Activated T-cell treated with anti-CD3 and anti-CD28 coated beads, Interleukin-2, amount 50 U/mL, for 72 hours (primary cell): ENCODE measurements at regions not wholly inside any gene's neighbourhood (a gene's known extent, or its start where the extent isn't known, plus 50 kb on each side); places are given as distances from the start of the nearest gene placed in this dataset.
"Not testable (repeated sequence)": the region's sequence is repeated elsewhere in the genome, so short reads cannot be mapped to it uniquely, and the experiment has no call there.

Experiments used
- ATAC-seq, 2 donors: fragments of 150-1000 bp; cut with Tn5 transposase; replicated peaks in 1 of 2; 2 replicates each; pipeline ENCODE4 v1.10.0; 2021; ENCODE audit warnings: moderate library complexity in 2 of 2, mild to moderate bottlenecking in 1 of 2
- DNase-seq, 2 donors: peaks; one replicate each; pipeline ENCODE4 v3.0.0; 2021 to 2022; ENCODE audit warnings: mixed read lengths in 1 of 2
- H3K27ac Mint-ChIP-seq: one replicate; pipeline ENCODE4 v1.8.0; 2022; ENCODE audit warnings: mild to moderate bottlenecking, moderate library complexity, mixed read lengths
- H3K27me3 Mint-ChIP-seq: one replicate; pipeline ENCODE4 v1.8.0; 2022; ENCODE audit warnings: low read depth, mixed read lengths
- H3K36me3 Mint-ChIP-seq, 2 donors: one replicate each; pipeline ENCODE4 v1.8.0; 2022; ENCODE audit warnings: mixed read lengths in 2 of 2, mild to moderate bottlenecking in 1 of 2; ENCODE audit not compliant: insufficient read depth in 2 of 2
- H3K4me1 Mint-ChIP-seq: one replicate; pipeline ENCODE4 v1.8.0; 2022; ENCODE audit warnings: low read depth, mixed read lengths
- H3K4me3 Mint-ChIP-seq, 2 donors: one replicate each; pipeline ENCODE4 v1.8.0; 2022; ENCODE audit warnings: mild to moderate bottlenecking in 2 of 2, mixed read lengths in 2 of 2, moderate library complexity in 2 of 2
- H3K9me3 Mint-ChIP-seq, 2 donors: one replicate each; pipeline ENCODE4 v1.8.0; 2022; ENCODE audit warnings: mixed read lengths in 2 of 2

DNA sequence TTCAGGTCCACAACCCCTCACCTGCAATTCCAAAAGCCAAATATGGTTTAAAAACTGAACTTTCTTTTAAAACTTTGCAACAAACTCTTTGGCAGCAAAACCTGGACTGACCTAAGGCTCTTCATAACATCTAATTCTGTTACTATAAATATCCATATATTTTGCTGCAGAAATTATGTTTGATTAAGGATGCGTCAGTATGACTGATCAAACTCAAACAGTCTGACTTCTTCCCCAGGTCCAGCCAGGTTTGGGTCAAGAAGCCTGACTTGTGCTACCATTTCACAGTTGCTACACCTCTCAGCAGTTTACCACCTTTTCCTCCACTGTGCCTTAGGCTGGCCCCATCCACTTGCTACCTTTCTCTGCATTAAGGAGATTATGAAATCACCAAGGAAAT, 127.0 kb upstream of the DUSP22 start:
- no peaks in the 10 kb centered on the region for H3K36me3 Mint-ChIP-seq
- ATAC-seq (no peak), DNase-seq (no peak)
- no peak overlapping the region for H3K4me3 Mint-ChIP-seq
- H3K27me3 Mint-ChIP-seq, result peaks cover 11% of the 10 kb centered on the region
- no peak overlapping the region for H3K27ac Mint-ChIP-seq
- peaks cover 2 to 3% of the 10 kb centered on the region in 2 donors for H3K9me3 Mint-ChIP-seq
- no peaks in the 10 kb centered on the region for H3K4me1 Mint-ChIP-seq

DNA sequence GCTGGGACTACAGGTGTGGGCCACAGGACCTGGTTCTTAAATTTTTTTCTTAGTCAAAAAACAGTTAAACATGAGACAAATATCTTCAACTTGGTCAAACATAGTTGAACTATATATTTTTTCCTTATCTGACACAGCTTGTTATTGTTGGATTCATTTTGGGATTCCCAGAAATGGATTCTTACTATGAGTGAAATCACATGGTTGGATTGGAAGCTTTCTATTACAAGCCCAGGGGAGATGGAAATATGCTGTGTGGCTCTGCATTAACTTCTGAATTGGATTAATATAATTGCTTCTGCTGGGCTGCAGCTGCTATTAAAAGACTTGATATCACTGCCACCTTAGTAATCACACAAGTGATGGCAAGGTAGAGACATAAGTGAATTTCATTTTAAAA, 126.4 kb upstream of the DUSP22 start:
- ATAC-seq (no peak), DNase-seq (no peak)
- Mint-ChIP-seq H3K9me3 (peaks cover 2 to 3% of the 10 kb centered on the region in 2 donors), H3K36me3 (no peaks in the 10 kb centered on the region), H3K27ac (no peak overlapping the region), H3K4me3 (no peak overlapping the region), H3K4me1 (no peaks in the 10 kb centered on the region), H3K27me3 (peaks cover 4% of the 10 kb centered on the region)

DNA sequence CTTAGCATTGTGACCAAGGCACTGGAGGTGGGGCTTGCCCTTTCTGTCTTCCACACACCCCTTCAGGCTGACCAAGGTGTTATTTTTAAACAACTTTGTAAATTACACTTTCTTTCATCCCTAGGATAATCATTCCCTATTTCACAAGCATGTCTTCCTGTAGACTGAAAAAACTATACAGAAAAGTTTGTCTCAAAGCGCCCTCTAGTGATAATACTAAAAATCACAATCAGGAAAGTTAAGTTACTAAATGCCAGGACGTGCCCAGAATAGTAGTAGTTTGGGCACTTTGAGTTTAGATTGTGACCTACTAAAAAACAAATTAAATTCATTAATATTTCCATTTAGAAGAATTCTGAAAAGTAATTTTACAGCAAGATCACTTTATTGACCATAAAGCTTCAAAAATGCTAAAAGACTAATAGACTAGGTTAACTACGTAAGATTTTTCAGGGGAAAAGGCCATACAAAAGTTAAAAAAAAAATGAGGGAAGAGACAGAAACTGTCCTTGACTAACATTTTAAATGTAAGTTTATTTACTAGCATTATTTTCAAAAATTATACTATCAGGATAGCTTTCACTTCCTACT, 123.3 kb upstream of the DUSP22 start:
- Mint-ChIP-seq H3K4me3 (no peak overlapping the region), H3K36me3 (peaks cover 6% of the 10 kb centered on the region in 2 donors), H3K27me3 (no peaks in the 10 kb centered on the region), H3K9me3 (peaks cover 5 to 9% of the 10 kb centered on the region in 2 donors), H3K4me1 (peaks cover 8% of the 10 kb centered on the region), H3K27ac (no peak overlapping the region)
- ATAC-seq, result no peak
- no peak for DNase-seq

DNA sequence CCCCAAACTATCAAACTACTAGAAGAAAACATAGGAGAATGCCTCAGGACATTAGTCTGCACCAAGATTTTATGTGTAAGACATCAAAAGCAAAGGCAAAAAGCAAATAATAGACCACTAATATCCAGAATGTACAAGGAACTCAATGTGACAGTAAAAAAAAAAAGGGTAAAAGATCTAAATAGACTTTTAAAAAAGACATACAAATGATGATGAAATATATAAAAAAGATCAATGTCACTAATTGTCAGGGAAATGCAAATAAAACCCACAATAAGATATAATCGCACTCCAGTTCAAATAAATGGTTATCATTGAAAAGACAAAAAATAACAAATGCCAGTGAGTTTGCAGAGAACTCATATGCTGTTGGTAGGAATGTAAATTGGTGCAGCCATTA, 118.3 kb upstream of the DUSP22 start:
- Mint-ChIP-seq H3K27ac (no peak overlapping the region), H3K4me3 (no peak overlapping the region), H3K36me3 (peaks cover 6 to 9% of the 10 kb centered on the region in 2 donors), H3K4me1 (peaks cover 8% of the 10 kb centered on the region), H3K9me3 (peaks cover 9 to 11% of the 10 kb centered on the region in 2 donors), H3K27me3 (peaks cover 10% of the 10 kb centered on the region)
- DNase-seq, result no peak
- ATAC-seq, result no peak

DNA sequence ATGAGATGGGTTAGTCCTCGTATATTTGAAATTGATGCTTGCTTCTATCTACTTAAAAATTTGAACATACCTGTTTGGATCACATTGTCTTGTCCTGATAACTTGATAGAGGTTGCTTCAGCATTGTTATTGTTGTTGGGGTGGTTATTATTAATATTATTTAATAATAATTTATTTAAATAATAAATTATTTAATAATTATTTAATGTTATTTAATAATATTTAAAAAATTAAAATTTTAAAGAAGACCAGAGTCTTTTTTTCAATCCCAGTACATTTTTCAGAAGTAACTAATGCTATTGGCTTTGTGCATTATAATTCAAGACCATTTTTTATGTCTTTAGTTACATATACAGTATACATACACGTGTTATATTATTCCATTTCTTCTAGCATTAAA, 116.6 kb upstream of the DUSP22 start:
- ATAC-seq (no peak), DNase-seq (no peak)
- Mint-ChIP-seq H3K36me3 (peaks cover 6 to 9% of the 10 kb centered on the region in 2 donors), H3K9me3 (peaks cover 9 to 11% of the 10 kb centered on the region in 2 donors), H3K4me3 (no peak overlapping the region), H3K4me1 (peaks cover 15% of the 10 kb centered on the region), H3K27me3 (peaks cover 10% of the 10 kb centered on the region), H3K27ac (no peak overlapping the region)

DNA sequence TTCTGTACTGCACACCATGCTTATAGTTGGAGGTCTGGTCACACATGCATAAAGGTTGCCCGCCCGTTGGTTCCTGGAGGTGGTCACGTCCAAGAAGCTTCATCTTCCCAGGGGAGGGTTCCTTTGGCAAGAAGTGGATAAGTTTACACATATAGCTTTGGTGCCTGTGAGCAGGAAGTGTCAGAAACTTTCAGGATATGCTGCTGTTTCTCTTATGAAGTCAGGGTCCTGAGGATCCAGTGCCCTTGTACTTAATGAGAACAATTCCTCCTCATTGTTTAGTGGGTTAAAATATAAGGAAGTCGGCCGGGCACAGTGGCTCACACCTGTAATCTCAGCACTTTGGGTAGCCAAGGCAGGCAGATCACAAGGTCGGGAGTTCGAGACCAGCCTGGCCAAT, 115.5 kb upstream of the DUSP22 start:
- Mint-ChIP-seq H3K4me3 (no peak overlapping the region), H3K4me1 (peaks cover 25% of the 10 kb centered on the region), H3K27me3 (peaks cover 10% of the 10 kb centered on the region), H3K27ac (no peak overlapping the region), H3K36me3 (peaks cover 3 to 6% of the 10 kb centered on the region in 2 donors), H3K9me3 (peaks cover 6 to 8% of the 10 kb centered on the region in 2 donors)
- ATAC-seq, result no peak
- no peak for DNase-seq

DNA sequence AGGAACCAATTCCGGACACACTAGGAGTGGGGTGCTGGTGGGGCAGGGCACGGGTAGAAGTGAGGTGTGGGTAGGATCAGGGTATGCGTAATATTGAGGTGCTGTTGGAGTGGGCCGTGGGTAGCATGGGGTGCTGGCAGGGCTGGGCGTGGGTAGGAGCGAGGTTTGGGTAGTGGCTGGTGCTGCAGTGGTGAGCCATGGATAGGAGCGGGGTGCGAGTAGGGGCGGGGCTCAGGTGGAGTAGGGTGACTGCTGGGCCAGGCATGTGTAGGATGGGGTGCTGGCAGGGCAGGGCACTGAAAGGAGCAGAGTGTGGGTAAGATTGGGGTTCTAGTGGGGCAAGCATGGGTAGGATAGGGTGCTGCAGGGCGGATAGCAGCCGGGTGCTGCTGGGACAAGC, 114.2 kb upstream of the DUSP22 start:
- H3K4me1 Mint-ChIP-seq, result peaks cover 25% of the 10 kb centered on the region
- H3K4me3 Mint-ChIP-seq, result no peak overlapping the region
- ATAC-seq, result no peak
- DNase-seq, result no peak
- H3K27me3 Mint-ChIP-seq, result peaks cover 10% of the 10 kb centered on the region
- no peak overlapping the region for H3K27ac Mint-ChIP-seq
- peaks cover 0 to 3% of the 10 kb centered on the region in 2 donors for H3K36me3 Mint-ChIP-seq
- H3K9me3 Mint-ChIP-seq, result peaks cover 2 to 6% of the 10 kb centered on the region in 2 donors

DNA sequence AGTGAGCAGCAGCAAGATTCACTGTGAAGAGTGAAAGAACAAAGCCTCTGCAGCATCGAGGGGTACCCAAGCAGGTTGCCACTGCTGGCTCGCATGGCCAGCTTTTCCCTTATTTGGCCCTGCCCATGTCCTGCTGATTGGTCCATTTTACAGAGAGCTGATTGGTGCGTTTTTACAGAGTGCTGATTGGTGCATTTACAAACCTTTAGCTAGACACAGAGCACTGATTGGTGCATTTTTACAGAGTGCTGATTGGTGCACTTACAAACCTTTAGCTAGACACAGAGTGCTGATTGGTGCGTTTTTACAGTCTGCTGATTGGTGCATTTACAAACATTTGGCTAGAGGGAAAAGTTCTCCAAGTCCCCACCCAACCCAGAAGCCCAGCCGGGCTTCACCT, 113.4 kb upstream of the DUSP22 start:
- H3K9me3 Mint-ChIP-seq, H3K27ac Mint-ChIP-seq, DNase-seq, H3K4me3 Mint-ChIP-seq, ATAC-seq, H3K36me3 Mint-ChIP-seq: not testable (repeated sequence)
- Mint-ChIP-seq H3K4me1 (peaks cover 27% of the 10 kb centered on the region), H3K27me3 (peaks cover 10% of the 10 kb centered on the region)

DNA sequence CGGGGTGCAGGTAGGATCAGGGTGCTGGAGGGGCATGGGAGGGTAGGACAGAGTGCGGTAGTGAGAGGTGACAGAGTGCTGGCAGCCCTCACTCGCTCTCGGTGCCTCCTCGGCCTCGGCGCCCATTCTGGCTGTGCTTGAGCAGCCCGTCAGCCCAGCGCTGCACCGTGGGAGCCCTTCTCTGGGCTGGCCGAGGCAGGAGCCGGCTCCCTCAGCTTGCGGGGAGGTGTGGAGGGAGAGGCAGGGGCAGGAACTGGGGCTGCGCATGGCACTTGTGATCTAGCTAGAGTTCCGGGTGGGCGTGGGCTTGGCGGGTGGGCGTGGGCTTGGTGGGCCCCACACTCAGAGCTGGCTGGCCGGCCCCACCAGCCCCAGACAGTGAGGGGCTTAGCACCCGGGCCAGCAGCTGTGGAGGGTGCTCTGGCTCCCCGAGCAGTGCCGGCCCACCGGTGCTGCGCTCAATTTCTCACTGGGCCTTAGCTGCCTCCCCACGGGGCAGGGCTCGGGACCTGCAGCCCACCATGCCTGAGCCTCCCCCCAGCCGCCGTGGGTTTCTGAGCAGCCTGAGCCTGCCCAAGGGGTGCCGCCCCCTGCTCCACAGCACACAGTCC, 112.8 kb upstream of the DUSP22 start:
- Mint-ChIP-seq H3K36me3 (peaks cover 0 to 3% of the 10 kb centered on the region in 2 donors), H3K27ac (no peak overlapping the region), H3K4me3 (no peak overlapping the region), H3K27me3 (peaks cover 10% of the 10 kb centered on the region), H3K9me3 (peaks cover 0 to 6% of the 10 kb centered on the region in 2 donors), H3K4me1 (peaks cover 32% of the 10 kb centered on the region)
- DNase-seq (no peak), ATAC-seq (no peak)

DNA sequence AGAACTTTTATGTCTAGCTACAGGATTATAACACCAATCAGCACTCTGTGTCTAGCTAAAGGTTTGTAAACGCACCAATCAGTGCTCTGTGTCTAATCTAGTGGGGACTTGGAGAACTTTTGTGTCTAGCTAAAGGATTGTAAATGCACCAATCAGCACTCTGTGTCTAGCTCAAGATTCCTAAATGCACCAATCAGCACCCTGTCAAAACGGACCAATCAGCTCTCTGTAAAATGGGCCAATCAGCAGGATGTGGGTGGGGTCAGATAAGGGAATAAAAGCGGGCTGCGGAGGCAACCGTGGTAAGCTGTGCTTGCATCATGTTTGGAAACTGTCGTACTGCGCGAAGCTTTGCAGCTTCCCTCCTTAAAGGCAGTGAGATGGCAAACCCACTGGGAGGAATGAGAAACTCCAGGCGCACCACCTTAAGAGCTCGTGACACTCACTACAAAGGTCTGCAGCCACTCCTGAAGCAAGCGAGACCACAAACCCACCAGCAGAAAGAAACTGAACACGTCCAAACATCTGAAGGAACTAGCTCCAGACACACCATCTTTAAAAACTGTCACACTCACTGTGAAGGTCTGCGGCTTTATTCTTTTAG, 112.1 kb upstream of the DUSP22 start:
- not testable (repeated sequence) for H3K9me3 Mint-ChIP-seq, H3K27ac Mint-ChIP-seq, H3K36me3 Mint-ChIP-seq
- peak overlapping the region; percentile 23 to 83 for H3K4me3 Mint-ChIP-seq
- H3K27me3 Mint-ChIP-seq, result peaks cover 10% of the 10 kb centered on the region
- DNase-seq (peak in 1 of 2 donors; percentile 23), ATAC-seq (peak; percentile 36 to 68)
- peaks cover 33% of the 10 kb centered on the region for H3K4me1 Mint-ChIP-seq

DNA sequence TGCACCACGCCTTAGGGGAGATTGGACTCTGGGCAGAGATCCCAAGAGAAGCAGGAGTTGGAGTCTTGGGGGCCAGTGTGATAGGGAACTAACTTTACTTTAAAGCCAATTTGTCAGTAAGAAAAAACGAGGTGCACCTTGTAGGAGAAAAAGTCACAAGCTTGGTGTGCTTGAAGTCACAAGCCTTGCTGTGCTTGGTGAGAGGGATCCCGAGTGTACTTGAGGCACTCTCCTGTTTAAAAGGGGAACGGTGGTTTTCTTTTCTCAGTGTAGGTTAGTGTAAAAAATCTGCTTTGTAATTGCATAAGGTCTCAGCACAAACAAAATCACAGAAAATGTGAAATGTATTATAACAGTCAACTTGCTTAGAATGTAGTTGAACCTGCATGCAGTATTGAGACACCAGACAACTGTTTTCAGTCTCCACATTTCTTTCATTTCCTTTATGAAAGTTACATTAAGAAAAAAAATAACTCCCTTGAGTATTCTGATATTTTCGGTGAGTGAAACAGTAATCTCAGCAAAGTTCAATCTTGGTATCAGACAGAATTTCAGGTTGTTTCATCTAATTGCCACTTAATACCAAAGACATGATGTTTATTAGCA, 111.1 kb upstream of the DUSP22 start:
- DNase-seq (no peak), ATAC-seq (no peak)
- peaks cover 12% of the 10 kb centered on the region for H3K27me3 Mint-ChIP-seq
- H3K36me3 Mint-ChIP-seq, result peaks cover 0 to 3% of the 10 kb centered on the region in 2 donors
- H3K4me3 Mint-ChIP-seq, result peak overlapping the region; percentile 23 to 83
- H3K4me1 Mint-ChIP-seq, result peaks cover 33% of the 10 kb centered on the region
- H3K9me3 Mint-ChIP-seq, result peaks cover 0 to 6% of the 10 kb centered on the region in 2 donors
- no peak overlapping the region for H3K27ac Mint-ChIP-seq

DNA sequence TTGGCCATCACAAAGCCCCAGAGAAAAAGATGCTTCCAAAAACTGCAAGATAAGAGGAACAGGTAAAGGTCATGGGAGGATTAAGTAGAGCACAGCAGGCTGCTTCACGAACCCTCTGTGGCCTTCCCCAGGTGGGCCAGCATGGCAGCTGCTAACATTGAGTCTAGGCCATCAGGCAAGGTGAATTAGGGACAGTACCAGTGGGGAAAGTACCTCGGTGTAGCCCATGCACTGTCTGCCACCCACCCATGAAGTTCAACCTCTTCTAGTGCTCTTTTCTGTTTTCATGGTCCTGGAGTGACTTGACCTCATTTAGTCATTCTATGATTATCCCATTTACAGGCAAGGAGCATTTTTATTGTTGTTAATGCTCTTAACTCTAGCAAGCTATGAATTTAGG, 108.6 kb upstream of the DUSP22 start:
- H3K27me3 Mint-ChIP-seq, result peaks cover 7% of the 10 kb centered on the region
- no peak overlapping the region for H3K27ac Mint-ChIP-seq
- peak; percentile 47 to 58 for ATAC-seq
- DNase-seq, result peak in 1 of 2 donors; percentile 21
- peaks cover 0 to 4% of the 10 kb centered on the region in 2 donors for H3K9me3 Mint-ChIP-seq
- peaks cover 43% of the 10 kb centered on the region for H3K4me1 Mint-ChIP-seq
- no peaks in the 10 kb centered on the region for H3K36me3 Mint-ChIP-seq
- H3K4me3 Mint-ChIP-seq, result no peak overlapping the region

DNA sequence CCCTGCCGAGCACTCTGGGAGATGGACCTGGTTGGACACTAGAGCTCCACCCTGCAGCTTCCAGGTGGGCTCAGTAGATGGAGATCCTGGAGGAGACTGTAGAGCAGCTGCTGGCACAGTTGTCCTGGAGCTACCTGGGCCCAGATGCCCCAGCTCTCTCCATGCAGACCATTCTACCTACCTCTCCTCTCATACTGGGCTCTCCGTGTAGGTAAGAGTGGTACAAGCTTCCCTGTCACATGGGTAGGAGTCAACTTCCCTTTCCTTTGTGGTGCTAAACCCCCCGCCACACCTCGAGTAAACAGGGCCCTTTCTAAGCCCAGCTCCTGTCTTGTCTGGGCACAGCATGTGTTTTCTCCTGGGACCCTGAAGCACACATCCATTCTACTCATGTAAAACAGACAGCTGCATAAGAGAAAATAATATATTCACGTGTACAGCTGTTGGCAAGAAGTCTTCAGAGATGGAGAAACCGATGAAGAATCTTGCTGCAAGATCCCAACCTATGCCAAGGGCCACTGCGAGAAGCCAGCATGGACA, 108.1 kb upstream of the DUSP22 start:
- Mint-ChIP-seq H3K4me1 (peaks cover 48% of the 10 kb centered on the region), H3K4me3 (no peak overlapping the region), H3K9me3 (no peaks in the 10 kb centered on the region), H3K27ac (no peak overlapping the region), H3K36me3 (no peaks in the 10 kb centered on the region), H3K27me3 (peaks cover 7% of the 10 kb centered on the region)
- ATAC-seq (no peak), DNase-seq (no peak)
